ENCODE measurements at regions not wholly inside any gene's neighbourhood (a gene's known extent, or its start where the extent isn't known, plus 50 kb on each side); places are given as distances from the start of the nearest gene placed in this dataset.

- DNase-seq (ENCODE audit: low spot score), result no peak
Observed at GRCh38 chr1:181390410-181391077, 92.8 kb upstream of the CACNA1E start.

- no peak for DNase-seq (ENCODE audit: low spot score)
Observed at GRCh38 chr1:181391301-181391900, 91.9 kb upstream of the CACNA1E start.

- no peak for DNase-seq (ENCODE audit: low spot score)
Observed at GRCh38 chr1:181392133-181392532, 91.2 kb upstream of the CACNA1E start.

GRCh38 chr1:181392613-181393220 lies 90.6 kb upstream of the CACNA1E start:
- no peak for DNase-seq (ENCODE audit: low spot score)

GRCh38 chr1:181394766-181395165 lies 88.6 kb upstream of the CACNA1E start:
- no peak for DNase-seq (ENCODE audit: low spot score)

- no peak for DNase-seq (ENCODE audit: low spot score)
Observed at GRCh38 chr1:181396171-181396670, 87.1 kb upstream of the CACNA1E start.

GRCh38 chr1:181396811-181397210 lies 86.5 kb upstream of the CACNA1E start:
- DNase-seq (ENCODE audit: low spot score), result no peak

- no peak for DNase-seq (ENCODE audit: low spot score)
Observed at GRCh38 chr1:181397845-181398244, 85.5 kb upstream of the CACNA1E start.

- no peak for DNase-seq (ENCODE audit: low spot score)
Observed at GRCh38 chr1:181398544-181398943, 84.8 kb upstream of the CACNA1E start.

- no peak for DNase-seq (ENCODE audit: low spot score)
Observed at GRCh38 chr1:181405584-181405983, 77.7 kb upstream of the CACNA1E start.

- DNase-seq (ENCODE audit: low spot score), result no peak
Observed at GRCh38 chr1:181406989-181407388, 76.3 kb upstream of the CACNA1E start.

GRCh38 chr1:181409981-181410380 lies 73.3 kb upstream of the CACNA1E start:
- no peak for DNase-seq (ENCODE audit: low spot score)

GRCh38 chr1:181412746-181413145 lies 70.6 kb upstream of the CACNA1E start:
- DNase-seq (ENCODE audit: low spot score), result no peak

GRCh38 chr1:181413195-181413815 lies 70.0 kb upstream of the CACNA1E start:
- DNase-seq (ENCODE audit: low spot score), result no peak

GRCh38 chr1:181413836-181414235 lies 69.5 kb upstream of the CACNA1E start:
- no peak for DNase-seq (ENCODE audit: low spot score)

- no peak for DNase-seq (ENCODE audit: low spot score)
Observed at GRCh38 chr1:181416268-181416860, 67.0 kb upstream of the CACNA1E start.

- no peak for DNase-seq (ENCODE audit: low spot score)
Observed at GRCh38 chr1:181417915-181418314, 65.4 kb upstream of the CACNA1E start.

GRCh38 chr1:181423301-181423918 lies 59.9 kb upstream of the CACNA1E start:
- peak; percentile 9 for DNase-seq (ENCODE audit: low spot score)

- DNase-seq (ENCODE audit: low spot score), result peak; percentile 72
Observed at GRCh38 chr1:181424786-181425403, 58.4 kb upstream of the CACNA1E start.

- no peak for DNase-seq (ENCODE audit: low spot score)
Observed at GRCh38 chr1:181425566-181425965, 57.8 kb upstream of the CACNA1E start.

GRCh38 chr1:181429462-181429861 lies 53.9 kb upstream of the CACNA1E start:
- no peak for DNase-seq (ENCODE audit: low spot score)

Measured in LoVo (cell line).